ENCODE measurements at regions not wholly inside any gene's neighbourhood (a gene's known extent, or its start where the extent isn't known, plus 50 kb on each side); places are given as distances from the start of the nearest gene placed in this dataset.

DNA sequence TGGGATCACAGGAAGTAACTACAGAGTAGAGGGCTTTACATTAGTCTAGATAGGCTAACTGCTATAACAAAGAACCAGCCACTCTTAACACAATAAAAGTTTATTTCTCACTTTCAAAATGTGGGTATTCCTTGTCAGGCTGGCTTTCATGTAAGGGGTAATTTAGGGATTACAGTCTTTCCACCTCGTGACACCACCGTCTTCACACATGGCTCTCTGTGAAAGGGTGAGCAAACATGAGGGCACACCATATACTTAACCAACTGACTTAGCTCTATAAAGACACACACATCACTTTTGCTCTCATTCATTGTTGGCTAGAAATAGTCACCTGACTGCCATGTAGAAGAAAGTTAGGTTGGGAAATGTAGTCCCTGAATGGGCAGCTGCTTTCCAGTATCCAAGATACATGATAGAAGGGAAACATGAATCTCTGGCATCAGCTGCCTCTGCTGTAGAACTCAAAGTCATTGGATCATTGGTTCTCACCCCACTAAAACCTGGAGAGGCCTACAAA, 66.1 kb upstream of the CRY1 start:
- no peaks in the 10 kb centered on the region for H3K4me1 ChIP-seq
- no peak overlapping the region for H3K27ac ChIP-seq
- WGBS = 96% methylated on average over 2 of the region's 2 CpGs
- no peak for DNase-seq (ENCODE audit: low spot score in 2 of 2)
- H3K9me3 ChIP-seq = no peaks in the 10 kb centered on the region
- H3K36me3 ChIP-seq = no peaks in the 10 kb centered on the region
- no peak overlapping the region for H3K4me3 ChIP-seq
- H3K27me3 ChIP-seq = peaks cover 3% of the 10 kb centered on the region
- TF ChIP-seq CTCF (IDR thresholded peaks at IDR 0.05) (no peak), POLR2A (IDR thresholded peaks at IDR 0.05) (no peak), POLR2AphosphoS5 (IDR thresholded peaks at IDR 0.05) (no peak), EP300 (IDR thresholded peaks at IDR 0.05) (no peak)

GRCh38 chr12:107163413-107163812, 70.1 kb upstream of the CRY1 start:
- no peak for DNase-seq (ENCODE audit: low spot score in 2 of 2)
- Histone ChIP-seq H3K27ac (no peak overlapping the region), H3K27me3 (peaks cover 3% of the 10 kb centered on the region), H3K9me3 (no peaks in the 10 kb centered on the region), H3K4me3 (no peak overlapping the region), H3K4me1 (no peaks in the 10 kb centered on the region), H3K36me3 (no peaks in the 10 kb centered on the region)
- TF ChIP-seq CTCF (IDR thresholded peaks at IDR 0.05) (no peak), POLR2AphosphoS5 (IDR thresholded peaks at IDR 0.05) (no peak), POLR2A (IDR thresholded peaks at IDR 0.05) (no peak), EP300 (IDR thresholded peaks at IDR 0.05) (no peak)
- 85% methylated on average over 4 of the region's 4 CpGs for WGBS

- H3K4me3 ChIP-seq = no peak overlapping the region
- 47% methylated on average over 1 of the region's 1 CpG for WGBS
- no peak for DNase-seq (ENCODE audit: low spot score in 2 of 2)
Measured at GRCh38 chr12:107164392-107164791, 71.0 kb upstream of the CRY1 start.

DNA sequence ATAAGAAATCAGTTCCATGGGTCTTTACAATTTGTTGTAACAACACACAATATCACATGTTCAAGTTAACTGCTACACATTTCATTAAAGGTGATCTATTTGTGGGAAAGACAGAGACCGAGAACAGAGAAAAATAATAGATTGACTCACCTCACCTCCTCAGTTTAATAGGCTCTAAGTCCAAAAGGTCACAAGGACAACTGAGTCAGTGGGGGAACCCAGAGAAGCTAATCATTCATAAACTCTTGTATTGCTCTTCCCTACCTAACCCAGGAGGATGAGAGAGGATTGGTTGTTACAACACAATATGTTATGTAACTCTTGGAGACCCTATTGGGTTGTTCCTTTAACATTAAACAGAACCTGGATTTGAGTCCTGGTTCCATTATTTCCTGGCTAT, 72.2 kb upstream of the CRY1 start:
- Histone ChIP-seq H3K9me3 (no peaks in the 10 kb centered on the region), H3K36me3 (no peaks in the 10 kb centered on the region), H3K4me1 (peaks cover 12% of the 10 kb centered on the region), H3K4me3 (no peak overlapping the region), H3K27me3 (peaks cover 11% of the 10 kb centered on the region), H3K27ac (no peak overlapping the region)
- TF ChIP-seq POLR2AphosphoS5 (IDR thresholded peaks at IDR 0.05) (no peak), POLR2A (IDR thresholded peaks at IDR 0.05) (no peak), CTCF (IDR thresholded peaks at IDR 0.05) (no peak), EP300 (IDR thresholded peaks at IDR 0.05) (no peak)
- DNase-seq (ENCODE audit: low spot score in 2 of 2) = no peak
- 88% methylated on average over 1 of the region's 1 CpG for WGBS

More at GRCh38 chr12:107164392-107164791, 71.0 kb upstream of the CRY1 start:
- Histone ChIP-seq H3K36me3 (no peaks in the 10 kb centered on the region), H3K27ac (no peak overlapping the region), H3K4me1 (no peaks in the 10 kb centered on the region), H3K27me3 (peaks cover 3% of the 10 kb centered on the region), H3K9me3 (no peaks in the 10 kb centered on the region)
- no peak for TF ChIP-seq CTCF (IDR thresholded peaks at IDR 0.05)
- no peak for TF ChIP-seq EP300 (IDR thresholded peaks at IDR 0.05)
- TF ChIP-seq POLR2A (IDR thresholded peaks at IDR 0.05) = no peak
- no peak for TF ChIP-seq POLR2AphosphoS5 (IDR thresholded peaks at IDR 0.05)

- Histone ChIP-seq H3K36me3 (no peaks in the 10 kb centered on the region), H3K27ac (no peak overlapping the region), H3K9me3 (no peaks in the 10 kb centered on the region), H3K27me3 (peaks cover 12% of the 10 kb centered on the region), H3K4me1 (peaks cover 21% of the 10 kb centered on the region), H3K4me3 (no peak overlapping the region)
- no peak for DNase-seq (ENCODE audit: low spot score in 2 of 2)
- TF ChIP-seq POLR2AphosphoS5 (IDR thresholded peaks at IDR 0.05) (no peak), EP300 (IDR thresholded peaks at IDR 0.05) (no peak), CTCF (IDR thresholded peaks at IDR 0.05) (no peak), POLR2A (IDR thresholded peaks at IDR 0.05) (no peak)
- WGBS = 43% methylated on average over 3 of the region's 3 CpGs
Measured at GRCh38 chr12:107167756-107168155, 74.4 kb upstream of the CRY1 start.
